HL-60 (cell line): ENCODE measurements at regions not wholly inside any gene's neighbourhood (a gene's known extent, or its start where the extent isn't known, plus 50 kb on each side); places are given as distances from the start of the nearest gene placed in this dataset.
"Not testable (repeated sequence)": the region's sequence is repeated elsewhere in the genome, so short reads cannot be mapped to it uniquely, and the experiment has no call there.

Experiments
- DNase-seq, 2 experiments: peaks; one replicate each; pipeline ENCODE4 v3.0.0-alpha.2; 2010 to 2020; ENCODE audit warnings: low read depth in 1 of 2, low spot score in 1 of 2
- H3K27ac ChIP-seq: fragments of 250-450 bp; sonication (Bioruptor Pico); replicated peaks from 2 replicates; pipeline ENCODE4 v1.5.1; 2020; ENCODE audit warnings: mild to moderate bottlenecking, moderate library complexity
- H3K27me3 ChIP-seq: fragments of 250-450 bp; sonication (Bioruptor Pico); 2 replicates; pipeline ENCODE4 v1.5.1; 2021; ENCODE audit warnings: mild to moderate bottlenecking, moderate library complexity; ENCODE audit not compliant: insufficient read depth, poor library complexity, severe bottlenecking
- H3K4me3 ChIP-seq: replicated peaks from 2 replicates; pipeline ENCODE4 v1.5.1; 2011; ENCODE audit warnings: mild to moderate bottlenecking, control low read depth, low read length; ENCODE audit not compliant: insufficient read depth
- GABPA ChIP-seq: IDR thresholded peaks from 2 replicates; pipeline ENCODE4 v1.6.1; 2012; ENCODE audit warnings: low read depth
- POLR2AphosphoS5 ChIP-seq: IDR thresholded peaks from 2 replicates; pipeline ENCODE4 v1.6.1; 2012; ENCODE audit warnings: low read depth
- SPI1 ChIP-seq: IDR thresholded peaks from 2 replicates; pipeline ENCODE4 v1.6.1; 2012; ENCODE audit warnings: low read depth, mild to moderate bottlenecking, borderline replicate concordance
- TF ChIP-seq, protein P1 (sequence below): IDR thresholded peaks from 2 replicates; pipeline ENCODE4 v1.6.1; 2012; ENCODE audit warnings: low read depth; ENCODE audit not compliant: insufficient replicate concordance
- TF ChIP-seq, protein P2 (sequence below): IDR thresholded peaks from one replicate; pipeline ENCODE4 v1.5.1; 2011; ENCODE audit warnings: low read length, control low read depth, inconsistent platforms; ENCODE audit not compliant: insufficient read depth

DNA sequence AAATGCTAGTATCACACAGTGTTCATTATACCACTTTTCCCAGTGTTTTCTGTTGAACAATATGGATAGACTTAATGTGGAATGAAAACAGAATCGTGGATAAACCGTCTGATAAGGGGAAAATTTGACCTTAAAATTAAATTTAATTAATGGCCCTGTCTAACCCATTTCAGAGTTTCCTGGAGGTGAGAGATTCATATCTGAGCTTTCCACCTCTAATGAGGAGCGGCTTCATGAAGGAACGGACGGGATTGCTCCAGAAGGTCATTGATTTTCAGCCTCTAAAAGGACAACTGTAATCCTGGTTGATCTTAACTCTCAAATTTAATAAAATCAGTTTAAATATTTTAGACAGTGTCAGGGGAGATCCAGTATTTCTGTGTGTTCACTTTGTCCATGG lies 874.9 kb downstream of the GRID1 start:
- TF ChIP-seq, protein P1, sequence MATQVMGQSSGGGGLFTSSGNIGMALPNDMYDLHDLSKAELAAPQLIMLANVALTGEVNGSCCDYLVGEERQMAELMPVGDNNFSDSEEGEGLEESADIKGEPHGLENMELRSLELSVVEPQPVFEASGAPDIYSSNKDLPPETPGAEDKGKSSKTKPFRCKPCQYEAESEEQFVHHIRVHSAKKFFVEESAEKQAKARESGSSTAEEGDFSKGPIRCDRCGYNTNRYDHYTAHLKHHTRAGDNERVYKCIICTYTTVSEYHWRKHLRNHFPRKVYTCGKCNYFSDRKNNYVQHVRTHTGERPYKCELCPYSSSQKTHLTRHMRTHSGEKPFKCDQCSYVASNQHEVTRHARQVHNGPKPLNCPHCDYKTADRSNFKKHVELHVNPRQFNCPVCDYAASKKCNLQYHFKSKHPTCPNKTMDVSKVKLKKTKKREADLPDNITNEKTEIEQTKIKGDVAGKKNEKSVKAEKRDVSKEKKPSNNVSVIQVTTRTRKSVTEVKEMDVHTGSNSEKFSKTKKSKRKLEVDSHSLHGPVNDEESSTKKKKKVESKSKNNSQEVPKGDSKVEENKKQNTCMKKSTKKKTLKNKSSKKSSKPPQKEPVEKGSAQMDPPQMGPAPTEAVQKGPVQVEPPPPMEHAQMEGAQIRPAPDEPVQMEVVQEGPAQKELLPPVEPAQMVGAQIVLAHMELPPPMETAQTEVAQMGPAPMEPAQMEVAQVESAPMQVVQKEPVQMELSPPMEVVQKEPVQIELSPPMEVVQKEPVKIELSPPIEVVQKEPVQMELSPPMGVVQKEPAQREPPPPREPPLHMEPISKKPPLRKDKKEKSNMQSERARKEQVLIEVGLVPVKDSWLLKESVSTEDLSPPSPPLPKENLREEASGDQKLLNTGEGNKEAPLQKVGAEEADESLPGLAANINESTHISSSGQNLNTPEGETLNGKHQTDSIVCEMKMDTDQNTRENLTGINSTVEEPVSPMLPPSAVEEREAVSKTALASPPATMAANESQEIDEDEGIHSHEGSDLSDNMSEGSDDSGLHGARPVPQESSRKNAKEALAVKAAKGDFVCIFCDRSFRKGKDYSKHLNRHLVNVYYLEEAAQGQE: no peak
- no peak for TF ChIP-seq GABPA
- DNase-seq: no peak
- Histone ChIP-seq H3K4me3 (no peak overlapping the region), H3K27ac (no peak overlapping the region), H3K27me3 (peaks cover 2% of the 10 kb centered on the region)

DNA sequence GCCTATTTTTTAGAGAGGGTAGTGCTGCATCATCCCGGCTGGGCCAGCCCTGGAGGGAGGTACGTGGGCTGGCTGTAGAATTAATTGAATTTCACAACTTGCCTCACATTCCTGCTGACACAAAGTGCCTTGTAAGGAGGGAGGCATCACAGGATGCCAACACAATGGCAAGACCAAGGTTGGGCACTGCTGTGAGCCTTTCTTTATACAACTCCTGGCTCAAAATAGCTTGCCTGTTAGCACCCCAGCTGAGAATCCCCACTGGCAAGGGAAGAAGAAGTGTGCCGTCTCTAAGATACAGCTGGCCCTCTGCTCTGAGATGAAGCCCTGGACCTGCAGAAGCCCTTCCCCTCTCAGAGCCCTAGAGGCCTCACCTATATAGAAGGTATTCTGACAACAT lies 873.9 kb downstream of the GRID1 start:
- Histone ChIP-seq H3K27me3 (peaks cover 2% of the 10 kb centered on the region), H3K27ac (no peak overlapping the region), H3K4me3 (no peak overlapping the region)
- no peak for TF ChIP-seq SPI1
- TF ChIP-seq, protein P2, sequence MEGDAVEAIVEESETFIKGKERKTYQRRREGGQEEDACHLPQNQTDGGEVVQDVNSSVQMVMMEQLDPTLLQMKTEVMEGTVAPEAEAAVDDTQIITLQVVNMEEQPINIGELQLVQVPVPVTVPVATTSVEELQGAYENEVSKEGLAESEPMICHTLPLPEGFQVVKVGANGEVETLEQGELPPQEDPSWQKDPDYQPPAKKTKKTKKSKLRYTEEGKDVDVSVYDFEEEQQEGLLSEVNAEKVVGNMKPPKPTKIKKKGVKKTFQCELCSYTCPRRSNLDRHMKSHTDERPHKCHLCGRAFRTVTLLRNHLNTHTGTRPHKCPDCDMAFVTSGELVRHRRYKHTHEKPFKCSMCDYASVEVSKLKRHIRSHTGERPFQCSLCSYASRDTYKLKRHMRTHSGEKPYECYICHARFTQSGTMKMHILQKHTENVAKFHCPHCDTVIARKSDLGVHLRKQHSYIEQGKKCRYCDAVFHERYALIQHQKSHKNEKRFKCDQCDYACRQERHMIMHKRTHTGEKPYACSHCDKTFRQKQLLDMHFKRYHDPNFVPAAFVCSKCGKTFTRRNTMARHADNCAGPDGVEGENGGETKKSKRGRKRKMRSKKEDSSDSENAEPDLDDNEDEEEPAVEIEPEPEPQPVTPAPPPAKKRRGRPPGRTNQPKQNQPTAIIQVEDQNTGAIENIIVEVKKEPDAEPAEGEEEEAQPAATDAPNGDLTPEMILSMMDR: no peak
- TF ChIP-seq GABPA: no peak
- TF ChIP-seq, protein P1: no peak
- no peak for TF ChIP-seq POLR2AphosphoS5
- no peak for DNase-seq

DNA sequence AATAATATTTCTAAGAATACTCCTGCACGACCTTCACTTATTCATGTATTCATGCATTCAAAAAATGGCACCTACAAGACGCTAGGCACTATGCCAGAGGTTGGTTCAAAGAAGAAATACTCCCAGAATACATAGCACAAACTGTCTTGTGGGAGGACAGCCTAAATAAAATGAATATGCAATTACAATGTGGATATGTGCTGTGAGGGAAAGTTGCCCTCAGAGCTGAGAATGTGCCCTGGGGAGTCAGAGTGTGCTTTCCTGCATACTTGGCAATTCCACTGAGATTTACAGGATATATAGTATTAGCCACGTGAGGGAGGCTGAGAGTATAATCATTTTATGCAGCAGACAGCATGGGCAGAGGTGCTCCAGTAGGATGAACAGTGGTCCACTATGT lies 872.9 kb downstream of the GRID1 start:
- Histone ChIP-seq H3K4me3 (no peak overlapping the region), H3K27me3 (peaks cover 2% of the 10 kb centered on the region), H3K27ac (no peak overlapping the region)
- no peak for DNase-seq
- TF ChIP-seq, protein P2: no peak
- TF ChIP-seq GABPA: no peak
- TF ChIP-seq, protein P1: no peak
- no peak for TF ChIP-seq POLR2AphosphoS5
- no peak for TF ChIP-seq SPI1

DNA sequence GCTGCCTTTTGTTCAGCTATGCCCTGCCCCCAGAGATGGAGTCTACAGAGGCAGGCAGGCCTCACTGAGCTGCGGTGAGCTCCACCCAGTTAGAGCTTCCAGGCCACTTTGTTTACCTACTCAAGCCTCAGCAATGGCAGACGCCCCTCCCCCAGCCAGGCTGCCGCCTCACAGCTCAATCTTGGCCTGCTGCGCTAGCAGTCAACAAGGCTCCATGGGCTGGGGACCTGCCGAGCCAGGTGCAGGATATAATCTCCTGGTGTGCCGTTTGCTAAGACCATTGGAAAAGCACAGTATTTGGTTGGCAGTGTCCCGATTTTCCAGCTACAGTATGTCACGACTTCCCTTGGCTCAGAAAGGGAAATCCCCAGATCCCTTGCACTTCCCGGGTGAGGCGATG lies 862.0 kb downstream of the GRID1 start:
- not testable (repeated sequence) for DNase-seq

More for the DNA sequence above, 862.0 kb downstream of the GRID1 start:
- H3K27ac ChIP-seq, H3K27me3 ChIP-seq, H3K4me3 ChIP-seq: not testable (repeated sequence)
